ENCODE measurements at regions not wholly inside any gene's neighbourhood (a gene's known extent, or its start where the extent isn't known, plus 50 kb on each side); places are given as distances from the start of the nearest gene placed in this dataset.
A peak's percentile ranks its signal among the peaks of the same experiment; 100 is the strongest.
"Not testable (repeated sequence)": the region's sequence is repeated elsewhere in the genome, so short reads cannot be mapped to it uniquely, and the experiment has no call there.

DNA sequence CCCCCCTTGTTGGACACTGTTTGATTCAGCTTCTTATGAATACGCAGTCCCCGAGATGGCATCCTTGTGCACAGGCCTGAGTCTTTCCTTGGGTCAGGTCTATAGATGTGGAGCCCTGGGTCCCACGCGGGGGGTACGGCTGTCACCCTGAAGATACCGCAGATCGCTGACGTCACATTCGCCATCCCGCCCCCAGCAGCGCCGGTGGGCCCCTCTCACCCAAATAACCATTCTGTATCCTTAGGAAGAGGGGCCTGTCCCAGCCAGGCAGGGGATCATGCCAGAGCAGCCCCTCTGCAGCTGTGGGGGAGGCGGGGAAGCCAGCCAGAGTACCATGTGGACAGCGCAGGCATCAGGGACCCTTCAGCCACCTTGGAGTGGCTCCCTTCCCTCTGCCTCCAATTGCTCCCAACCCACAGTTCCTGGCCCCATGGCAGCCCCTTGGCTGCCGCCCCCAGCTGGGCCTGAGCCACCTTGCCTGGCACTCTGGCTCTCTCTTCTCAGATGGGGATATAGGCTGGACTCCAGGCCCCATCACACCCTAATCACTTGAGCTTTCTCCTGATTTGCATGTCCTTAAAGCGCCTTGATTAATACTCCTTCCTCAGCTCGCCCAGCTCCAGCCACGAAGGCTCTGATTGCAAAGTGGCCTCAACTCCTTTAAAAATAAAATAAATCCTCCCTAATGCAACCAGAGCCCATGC lies 189.8 kb downstream of the C9orf50 start:
- no peak for DNase-seq

DNA sequence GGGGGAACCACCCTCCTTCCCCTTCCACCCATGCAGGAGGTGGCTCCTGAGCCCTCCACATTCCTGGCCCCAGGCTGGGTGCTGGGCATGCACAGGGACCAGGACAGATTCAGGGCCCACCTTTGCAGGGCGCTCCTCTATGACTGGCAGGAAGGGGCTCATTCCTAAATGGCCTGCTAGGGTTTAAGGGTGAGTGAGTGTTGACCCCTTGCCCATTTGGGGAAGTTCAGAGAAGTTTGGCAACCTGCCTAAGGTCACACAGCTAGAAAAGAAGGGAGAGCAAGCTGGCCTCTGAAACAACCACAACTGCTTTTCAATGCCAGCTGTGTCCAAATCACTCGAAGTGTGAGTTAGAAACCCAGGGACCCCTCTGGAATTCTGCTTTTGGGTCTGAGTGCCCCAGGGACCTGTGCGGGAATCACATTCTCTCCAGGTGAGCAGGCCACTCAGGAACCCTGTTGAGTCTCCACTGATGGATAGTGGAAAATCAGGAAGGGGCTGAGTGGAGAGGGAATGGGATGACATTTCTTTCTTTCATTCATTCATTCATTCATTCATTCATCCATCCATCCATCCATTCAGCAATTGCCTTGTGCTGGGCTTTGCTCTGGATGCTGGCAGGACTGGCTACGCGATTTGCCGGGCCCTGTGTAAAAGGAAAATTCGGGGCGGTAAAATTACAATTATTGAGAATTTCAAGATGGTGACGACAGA lies 191.9 kb downstream of the C9orf50 start:
- DNase-seq: no peak

GRCh38 chr9:129427149-129427548 lies 193.8 kb downstream of the C9orf50 start:
- DNase-seq: no peak

- not testable (repeated sequence) for DNase-seq
Measured at GRCh38 chr9:129423755-129424154, 197.1 kb downstream of the C9orf50 start.

- DNase-seq: no peak
Measured at GRCh38 chr9:129423216-129423615, 197.7 kb downstream of the C9orf50 start.

DNA sequence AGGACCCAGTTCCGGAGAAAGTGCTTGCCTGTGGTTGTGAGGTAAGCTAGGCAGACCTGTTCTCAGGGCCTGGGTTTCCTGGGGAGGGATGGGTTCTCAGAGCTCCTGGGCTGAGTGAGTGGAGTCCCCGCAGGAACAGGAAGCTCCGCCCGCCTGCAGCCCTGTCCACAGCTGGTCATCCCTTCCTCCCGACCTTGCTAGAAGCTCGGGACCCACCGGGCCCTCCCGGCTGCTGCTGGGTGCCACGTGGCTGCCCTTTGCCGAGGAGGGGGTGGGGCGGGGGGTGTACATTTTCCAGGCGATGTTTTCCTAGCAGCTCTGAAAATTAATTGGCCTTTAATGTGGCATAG lies 198.1 kb downstream of the C9orf50 start:
- DNase-seq: no peak

DNA sequence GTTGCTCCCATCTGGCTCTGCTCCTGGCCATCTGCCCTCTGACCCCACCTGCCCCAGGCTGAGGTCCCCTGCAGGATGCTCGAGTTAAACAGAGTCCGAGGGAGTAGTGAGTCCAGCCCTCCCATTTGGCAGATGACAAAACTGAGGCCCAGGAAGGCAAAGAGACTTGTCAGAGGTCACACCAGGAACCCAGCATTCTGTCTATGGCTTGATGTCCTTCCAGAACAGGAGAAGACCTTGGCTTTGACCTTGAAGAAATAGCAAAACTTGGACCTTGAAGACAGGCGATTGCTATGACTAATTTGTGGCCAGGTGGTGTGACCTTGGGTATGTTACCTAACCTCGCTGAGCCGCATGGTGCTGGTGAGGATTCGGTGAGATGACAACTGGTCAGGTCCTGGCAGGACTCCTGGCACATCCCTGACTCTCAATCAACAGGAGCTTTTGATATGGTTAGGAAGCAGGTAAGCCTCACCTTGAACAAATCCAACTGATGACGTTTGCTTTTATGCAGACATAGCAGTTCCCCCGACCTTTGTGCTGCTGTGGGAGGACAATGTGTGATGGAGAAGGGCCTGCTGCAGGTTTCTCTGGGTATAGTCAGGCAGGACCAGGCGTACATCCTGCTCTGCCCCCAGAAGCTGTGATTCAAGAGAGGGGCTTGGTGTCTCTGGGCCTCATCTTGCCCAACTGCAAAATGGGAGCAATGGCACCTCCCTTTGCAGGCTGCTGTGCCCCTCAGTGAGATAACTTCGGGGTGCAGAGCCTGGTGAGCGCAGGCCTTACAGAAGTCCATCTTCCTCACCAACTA lies 198.7 kb downstream of the C9orf50 start:
- no peak for DNase-seq

DNA sequence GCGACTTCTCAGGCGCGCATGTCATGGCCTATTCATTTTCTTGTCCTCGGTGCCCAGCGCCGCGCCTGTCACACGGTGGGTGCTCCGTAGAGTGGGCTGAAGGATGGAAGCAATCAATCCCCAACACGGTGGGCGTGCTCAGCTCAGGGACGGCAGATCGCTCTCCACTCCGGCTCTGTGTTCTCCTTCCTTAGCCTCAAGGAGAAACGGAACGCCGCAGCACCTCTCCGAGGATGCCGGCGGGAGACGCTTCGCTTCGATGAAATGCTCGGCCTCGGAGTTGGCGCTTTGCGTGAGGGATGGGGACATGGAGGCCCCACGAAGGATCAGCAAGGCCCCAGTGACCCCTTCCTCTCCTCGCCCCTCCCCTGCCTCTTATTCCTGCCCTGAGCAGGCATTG lies 199.5 kb downstream of the C9orf50 start:
- DNase-seq: no peak

DNA sequence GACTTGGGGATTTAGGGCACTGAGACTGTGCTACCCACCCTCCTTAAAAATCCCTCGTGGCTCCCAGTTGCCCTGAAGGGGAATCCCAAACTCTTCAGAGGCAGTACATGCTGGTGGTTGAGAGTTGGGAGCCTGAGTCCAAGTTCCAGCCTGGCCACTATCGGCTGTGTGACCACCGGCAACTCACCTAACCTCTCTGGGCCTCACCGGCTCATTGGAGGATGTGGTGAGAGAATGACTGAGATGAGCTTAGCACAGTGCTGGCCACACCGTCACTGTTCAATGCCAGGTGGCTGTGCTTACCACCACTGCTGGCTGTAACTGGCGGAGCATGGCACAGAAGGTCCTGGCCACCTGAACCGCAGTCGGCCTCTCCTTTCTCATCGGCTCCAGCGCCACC lies 200.2 kb downstream of the C9orf50 start:
- no peak for DNase-seq

DNA sequence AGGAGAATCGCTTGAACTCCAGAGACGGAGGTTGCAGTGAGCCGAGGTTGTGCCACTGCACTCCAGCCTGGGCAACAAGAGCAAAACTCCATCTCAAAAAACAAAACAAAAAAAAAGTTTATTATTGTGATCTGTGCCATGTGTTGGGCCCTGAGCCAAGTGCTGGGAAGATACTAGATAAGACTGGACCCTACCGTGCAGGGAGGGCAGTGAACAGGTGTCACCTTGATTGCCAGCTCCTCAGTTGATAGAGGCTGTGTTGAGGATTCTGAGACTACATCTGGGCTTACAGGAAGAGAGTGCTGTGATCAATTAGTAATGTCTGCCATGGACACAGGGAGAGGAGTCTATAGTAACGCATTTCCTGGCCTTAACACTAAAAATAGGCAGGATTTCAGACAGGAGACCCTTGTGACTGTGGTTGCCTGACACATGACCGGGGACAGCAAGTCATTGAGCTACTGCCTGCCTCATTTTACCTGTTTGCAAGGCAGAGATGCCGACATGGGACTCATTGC lies 201.5 kb downstream of the C9orf50 start:
- DNase-seq: no peak

GRCh38 chr9:129418451-129418850 lies 202.4 kb downstream of the C9orf50 start:
- DNase-seq: no peak

DNA sequence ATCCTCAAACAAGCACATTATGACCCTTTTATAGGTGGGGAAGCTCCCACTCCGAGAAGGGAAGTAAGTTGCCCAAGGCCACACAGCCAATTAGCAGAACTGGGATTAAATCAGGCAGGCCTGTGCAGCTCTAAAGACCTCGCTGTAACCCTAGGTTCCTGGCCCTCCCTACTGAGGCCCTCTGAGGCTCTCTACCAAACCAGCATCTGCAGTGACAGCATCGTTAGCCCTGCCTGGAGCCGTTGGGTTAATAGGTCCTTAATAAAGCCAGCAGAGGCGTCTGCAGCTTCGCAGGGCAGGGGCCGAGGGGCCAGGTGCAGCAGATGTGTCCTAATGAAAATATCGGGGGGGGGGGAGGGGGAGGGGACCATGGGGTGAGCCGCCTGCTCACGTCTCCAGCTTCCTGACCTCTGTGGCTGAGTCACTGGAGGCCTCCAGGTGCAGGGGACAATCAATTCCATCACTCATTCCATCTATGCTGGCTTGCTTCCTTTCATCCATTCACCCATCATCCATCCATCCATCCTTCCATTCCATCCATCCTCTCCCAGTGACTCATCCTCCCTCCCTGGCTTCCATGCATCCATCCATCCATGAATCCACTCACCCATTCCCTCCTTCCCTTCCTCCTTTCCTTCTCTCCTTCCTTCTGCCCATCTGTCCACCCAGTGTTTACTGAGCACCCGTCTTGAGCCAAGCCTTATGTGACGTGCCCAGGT lies 203.9 kb downstream of the C9orf50 start:
- DNase-seq: no peak

GRCh38 chr9:129415942-129416651 lies 204.8 kb downstream of the C9orf50 start:
- no peak for DNase-seq

DNA sequence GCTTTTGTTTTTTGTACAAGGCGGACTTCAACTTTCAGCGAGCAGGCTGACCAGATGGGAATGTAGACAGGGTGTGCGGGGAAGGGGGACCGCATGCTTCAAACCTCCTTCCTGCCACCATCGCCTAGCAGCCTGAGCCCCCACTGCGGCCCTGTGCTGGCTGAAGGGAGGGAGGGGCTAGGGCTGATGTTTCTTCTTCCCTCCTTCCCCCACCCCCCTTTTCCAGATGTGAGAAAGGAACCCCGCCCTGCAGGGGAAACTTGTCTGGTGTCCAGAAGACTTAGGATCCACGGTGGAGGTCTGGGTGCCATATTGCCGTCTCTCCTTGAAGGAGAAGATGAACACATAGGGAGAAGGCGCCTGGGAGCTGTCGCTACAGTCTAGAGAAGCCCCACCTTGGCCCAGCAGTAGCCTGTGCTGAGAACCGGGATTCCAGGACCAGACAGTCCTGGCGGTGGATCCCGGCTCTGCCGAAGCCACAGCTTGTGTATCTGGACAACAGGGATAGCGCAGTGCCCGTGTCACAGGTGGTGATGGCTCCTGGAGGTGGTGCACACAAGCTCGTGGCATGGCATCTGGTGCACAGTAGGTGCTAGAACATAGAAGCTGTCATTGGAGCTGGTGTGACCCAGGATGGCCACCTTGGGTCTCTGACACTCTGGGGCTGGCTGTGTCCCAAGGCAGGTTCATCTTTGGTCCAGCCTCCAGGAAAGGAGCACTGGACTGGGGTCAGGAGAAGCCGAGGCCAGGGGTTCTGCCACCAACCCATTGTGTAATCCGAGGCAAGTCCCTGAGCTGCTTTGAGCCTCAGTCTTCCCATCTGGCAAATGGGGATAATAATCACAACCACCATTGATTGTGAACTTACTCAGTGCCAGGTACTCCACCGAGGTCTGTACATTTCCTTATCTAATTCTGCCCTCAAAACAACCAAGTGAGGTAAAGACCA lies 205.6 kb downstream of the C9orf50 start:
- DNase-seq: no peak

DNA sequence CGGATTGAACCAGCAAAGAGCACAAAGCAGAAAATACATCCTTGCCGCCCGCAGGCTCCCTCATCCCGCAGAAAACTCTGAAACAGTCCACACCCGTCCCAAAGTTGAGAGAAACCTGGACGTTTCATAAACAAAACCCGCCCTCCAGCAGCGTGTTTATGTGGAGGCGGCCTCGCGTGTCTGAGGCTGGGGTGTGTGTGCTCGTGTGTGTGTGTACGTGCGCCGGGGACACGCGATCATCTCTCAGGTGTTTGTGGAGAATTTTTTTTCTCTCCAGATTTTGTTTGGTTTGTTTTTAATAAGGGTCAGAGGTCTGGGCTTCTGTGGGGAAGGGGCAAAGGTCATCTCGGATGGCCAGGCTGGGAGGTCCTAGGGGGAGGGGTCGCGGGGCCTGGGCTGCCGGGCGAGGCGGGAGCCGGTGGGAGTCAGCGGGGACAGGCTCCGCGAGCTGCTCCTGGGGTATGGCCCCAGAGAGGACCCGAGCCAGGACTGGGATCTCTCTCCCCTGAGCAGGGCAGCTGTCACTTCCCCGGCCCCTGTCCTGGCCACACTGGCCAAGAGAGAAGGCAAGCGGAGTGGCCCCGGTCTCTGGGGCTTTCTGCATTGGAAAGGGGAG lies 206.4 kb downstream of the C9orf50 start:
- DNase-seq: peak; percentile 30 to 49

GRCh38 chr9:129413537-129414376 lies 207.1 kb downstream of the C9orf50 start:
- DNase-seq: peak; percentile 99 to 100

DNA sequence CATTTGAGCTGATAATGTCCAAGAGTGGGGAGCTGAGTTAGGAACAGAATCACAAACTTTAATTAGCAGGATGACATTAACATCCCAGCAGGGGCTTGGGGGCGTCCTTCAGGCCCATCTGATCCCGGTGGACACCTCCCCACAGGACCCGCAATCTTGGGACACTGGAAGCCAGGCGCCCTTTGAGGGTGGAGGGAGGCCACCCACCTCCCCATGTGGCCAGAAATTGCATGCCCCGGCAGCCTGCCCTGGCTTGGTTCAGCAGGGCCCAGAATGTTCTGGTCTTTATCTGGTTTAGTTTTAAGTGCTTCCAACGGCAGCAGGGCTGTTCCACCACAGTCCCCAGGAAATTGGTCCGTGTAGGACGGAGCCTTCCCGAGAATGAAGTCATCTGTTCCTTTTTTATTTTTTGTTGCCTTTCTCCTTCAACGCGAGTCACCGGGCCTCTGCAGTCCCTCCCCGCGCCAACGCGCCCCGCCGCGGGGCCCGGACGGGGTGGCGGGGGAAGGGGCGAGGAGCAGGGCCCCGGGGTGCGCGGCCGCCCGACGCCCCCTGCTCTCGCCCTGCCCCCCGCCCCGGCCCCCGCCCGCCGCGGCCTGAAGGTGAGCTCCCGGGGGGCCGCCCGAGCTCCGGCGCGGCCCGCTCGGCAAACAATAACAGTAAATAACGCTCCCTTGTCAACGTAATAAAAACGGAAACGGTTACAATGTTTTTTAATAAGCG lies 207.9 kb downstream of the C9orf50 start:
- DNase-seq: peak; percentile 51 to 57

- DNase-seq: not testable (repeated sequence)
Measured at GRCh38 chr9:129412176-129412813, 208.6 kb downstream of the C9orf50 start.

Data from stimulated activated CD4-positive, alpha-beta T cell treated with anti-CD3 and anti-CD28 coated beads, Interleukin-2, amount 100 ng/mL, for 24 hours (primary cell).